Activated CD4-positive, alpha-beta T cell treated with anti-CD3 and anti-CD28 coated beads, Interleukin-2, amount 50 U/mL, for 16 hours (primary cell): ENCODE measurements at regions not wholly inside any gene's neighbourhood (a gene's known extent, or its start where the extent isn't known, plus 50 kb on each side); places are given as distances from the start of the nearest gene placed in this dataset.
A peak's percentile ranks its signal among the peaks of the same experiment; 100 is the strongest.

ENCODE experiments used
- DNase-seq: peaks from one replicate; pipeline ENCODE4 v3.0.0-alpha.2; 2020

GRCh38 chr5:174414315-174414710 lies 310.1 kb upstream of the MSX2 start:
- DNase-seq: no peak

DNA sequence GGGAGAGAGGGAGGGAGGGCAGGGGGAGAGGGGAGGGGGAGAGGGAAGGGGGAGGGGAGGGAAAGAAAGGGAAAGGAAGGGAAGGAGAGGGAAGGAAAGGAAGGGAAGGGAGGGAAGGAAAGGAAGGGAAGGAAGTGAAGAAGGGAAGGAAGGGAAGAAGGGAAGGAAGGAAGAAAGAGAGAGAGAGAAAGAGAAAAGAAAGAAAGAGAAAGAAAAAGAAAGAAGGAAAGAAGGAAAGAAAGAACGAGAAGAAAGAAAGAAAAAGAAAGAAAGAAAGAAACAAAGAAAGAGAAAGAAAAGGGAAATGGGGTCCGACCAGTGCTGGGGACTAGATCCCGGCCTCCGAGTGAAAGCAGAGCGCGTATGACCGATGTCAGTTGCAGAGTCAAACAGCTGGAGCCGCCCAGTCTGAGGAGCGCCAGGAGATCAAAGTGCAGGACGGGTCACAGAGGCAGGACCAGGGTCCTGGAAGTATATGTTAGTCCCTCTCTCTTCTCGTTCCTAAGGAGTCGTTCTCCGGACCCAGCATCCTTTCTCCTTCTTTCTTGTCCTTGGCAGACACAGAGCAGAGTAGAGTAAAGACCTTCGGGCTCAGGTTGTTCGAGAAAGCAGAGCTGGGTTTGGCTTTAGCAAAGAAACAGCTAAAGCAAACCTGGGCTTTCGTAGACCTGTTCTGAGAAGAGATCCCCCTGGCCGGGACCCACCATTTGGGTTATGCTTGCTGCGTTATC lies 305.4 kb upstream of the MSX2 start:
- no peak for DNase-seq

DNA sequence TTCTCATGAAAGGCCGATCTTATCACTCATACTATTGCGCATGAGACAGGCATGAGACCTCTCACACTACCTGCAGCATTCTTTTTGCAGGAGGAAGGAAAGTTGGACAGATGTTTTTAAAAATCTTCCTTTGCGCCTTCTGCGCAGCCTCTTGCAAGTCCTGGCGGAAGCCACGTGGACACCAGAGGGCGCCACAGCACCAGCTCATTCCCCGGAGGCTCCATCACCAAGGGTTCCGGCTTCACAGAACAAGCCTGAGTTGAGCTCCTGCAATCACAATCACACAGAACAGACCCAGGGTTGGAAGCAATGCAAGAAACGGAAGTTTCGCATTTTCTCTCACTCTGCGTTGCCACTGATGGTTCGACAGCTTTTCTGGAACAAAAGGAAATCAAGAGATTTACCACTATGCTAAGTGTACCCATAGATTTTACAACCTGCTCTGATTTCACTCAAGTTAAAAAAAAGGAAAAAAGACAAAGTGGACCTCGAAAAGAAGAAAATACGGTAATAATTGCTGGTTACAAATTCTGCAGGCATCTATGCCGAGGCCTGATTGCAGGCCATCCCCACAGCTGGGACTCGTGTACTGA lies 304.7 kb upstream of the MSX2 start:
- DNase-seq: peak; percentile 78

DNA sequence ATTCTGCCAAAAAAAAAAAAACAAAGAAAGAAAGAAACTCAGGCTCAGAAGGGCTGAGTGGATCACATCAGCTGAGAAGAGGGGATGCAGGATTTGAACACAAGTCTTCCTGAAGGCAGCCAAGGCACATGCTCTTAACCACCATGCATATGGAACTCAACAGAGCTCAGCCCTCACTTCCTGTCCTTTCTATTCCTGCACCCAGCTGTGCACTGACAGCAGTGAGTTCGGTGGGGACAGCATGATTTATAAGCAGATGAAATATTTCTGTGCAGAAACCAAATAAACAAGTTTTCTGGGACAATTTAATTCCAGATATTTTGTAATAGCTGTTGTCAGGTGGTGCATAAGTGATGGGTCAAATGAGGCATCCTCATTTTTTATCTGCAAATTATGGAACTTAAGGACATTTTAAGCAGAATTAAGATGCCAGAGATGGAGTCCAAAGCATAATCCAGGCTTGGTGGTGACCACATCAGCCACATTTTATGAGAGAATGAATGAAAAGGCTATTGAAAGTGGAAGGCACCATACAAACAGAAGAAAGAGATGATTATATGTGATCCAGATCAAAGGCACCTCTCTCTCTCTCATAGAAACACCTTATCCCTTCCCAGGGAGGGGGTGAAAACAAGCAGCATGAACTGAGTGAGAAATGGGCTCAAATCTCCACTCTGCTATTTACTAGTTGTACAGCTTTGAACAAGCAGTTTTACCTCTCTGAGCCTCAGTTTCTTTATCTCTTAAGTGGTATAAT lies 303.6 kb upstream of the MSX2 start:
- DNase-seq: no peak

DNA sequence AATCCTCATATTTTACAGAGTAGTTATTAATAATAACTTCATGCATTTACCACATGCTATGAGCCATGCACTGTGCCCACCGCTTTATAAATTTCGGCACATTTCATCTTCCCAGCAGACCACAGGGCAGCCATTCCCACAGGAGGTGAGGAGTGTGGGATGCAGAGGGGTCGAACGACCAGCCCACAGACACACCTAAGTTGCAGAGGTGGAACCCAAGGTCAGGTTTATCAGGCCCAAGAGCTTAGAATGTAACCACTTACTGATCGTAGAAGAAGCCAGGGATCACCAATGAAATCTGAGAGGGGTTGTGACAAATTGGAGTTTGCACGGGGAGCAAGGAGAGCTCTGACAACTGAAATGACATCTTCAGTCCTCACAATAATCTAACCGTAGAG lies 303.0 kb upstream of the MSX2 start:
- no peak for DNase-seq

DNA sequence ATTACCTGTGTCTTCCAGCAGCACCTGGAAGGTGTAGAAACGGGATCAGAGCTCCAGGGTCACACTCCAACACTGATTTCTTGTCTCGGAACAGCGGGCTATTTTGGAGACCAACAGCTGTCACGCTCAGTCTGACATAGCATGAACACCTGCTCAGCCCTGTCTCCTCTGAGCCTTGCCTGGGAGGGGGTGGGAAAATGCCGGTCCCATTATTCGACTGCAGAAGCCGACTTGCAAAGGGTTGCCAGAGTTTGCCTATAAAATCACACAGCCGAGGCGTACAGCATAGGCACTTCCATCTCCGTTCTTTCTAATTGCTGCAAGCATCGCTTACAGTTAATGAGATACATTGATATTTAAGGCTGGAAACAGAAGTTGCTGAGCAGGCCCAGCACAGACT lies 300.8 kb upstream of the MSX2 start:
- DNase-seq: no peak

- DNase-seq: no peak
Observed at GRCh38 chr5:174424219-174425053, 299.9 kb upstream of the MSX2 start.

DNA sequence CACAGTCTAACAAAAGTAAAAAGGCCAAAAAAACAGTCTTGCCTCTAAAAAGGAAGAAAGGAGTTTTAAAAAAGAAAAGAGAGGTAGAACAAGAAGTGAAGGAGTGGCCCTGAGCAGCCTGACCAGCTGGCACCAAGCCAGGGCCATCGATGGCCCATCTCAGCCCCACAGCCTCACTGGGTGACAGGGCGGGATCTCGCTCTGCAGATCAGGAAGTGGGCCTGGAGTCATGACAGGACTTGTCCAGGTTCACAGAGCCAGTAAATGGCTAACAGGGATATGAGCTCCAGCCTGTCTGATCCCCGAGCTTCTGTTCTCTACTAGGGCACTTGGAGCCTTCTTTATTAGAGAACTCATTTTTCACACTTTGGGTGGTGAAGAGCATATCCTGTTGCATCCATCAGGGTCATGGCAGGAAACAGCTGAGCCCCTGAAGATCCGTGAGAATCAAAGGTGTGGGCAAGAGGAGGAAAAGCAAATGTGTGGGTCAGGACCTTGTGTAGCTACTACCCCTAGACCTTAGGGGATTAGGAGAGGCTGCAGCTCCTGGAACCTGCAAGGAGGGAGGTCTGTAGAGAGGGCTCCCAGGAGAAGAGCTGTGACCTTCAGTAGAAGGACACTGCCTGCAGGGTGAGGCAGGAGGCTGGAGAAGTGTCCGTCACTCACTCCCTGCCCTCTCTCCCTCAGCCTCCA lies 299.0 kb upstream of the MSX2 start:
- no peak for DNase-seq

DNA sequence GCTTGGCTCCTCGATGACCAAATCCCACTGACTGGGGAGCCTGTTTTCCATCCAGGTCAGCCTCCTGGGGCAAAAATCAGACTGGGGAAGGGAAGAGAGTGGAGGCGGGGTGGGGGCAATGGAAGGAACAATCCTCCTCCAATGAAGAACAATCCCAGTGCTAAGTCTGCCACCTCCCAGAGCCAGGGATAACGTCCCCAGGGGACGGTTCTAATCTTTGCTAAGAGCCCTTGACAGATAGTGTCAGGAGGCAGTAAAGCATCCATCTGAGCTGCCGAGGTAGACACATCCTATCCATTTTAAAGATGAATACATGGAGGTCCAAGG lies 298.5 kb upstream of the MSX2 start:
- no peak for DNase-seq

DNA sequence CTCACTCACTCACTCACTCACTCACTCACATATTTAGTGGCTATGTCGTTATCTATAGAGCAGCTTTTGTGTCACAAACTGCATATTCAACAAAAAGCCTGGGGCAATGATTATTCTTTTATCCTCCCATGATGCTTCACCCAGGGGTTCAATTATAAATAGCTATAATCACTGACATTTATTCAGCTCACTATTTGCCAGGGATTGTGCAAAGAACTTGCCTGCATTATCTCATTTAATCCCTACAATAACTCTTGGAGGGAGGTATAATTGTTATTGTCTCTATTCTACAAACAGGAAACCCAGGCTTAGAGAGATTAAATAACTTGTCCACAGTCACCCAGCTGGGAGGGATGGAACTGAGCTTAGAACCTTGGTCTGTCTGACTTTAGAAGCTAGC lies 298.0 kb upstream of the MSX2 start:
- no peak for DNase-seq

DNA sequence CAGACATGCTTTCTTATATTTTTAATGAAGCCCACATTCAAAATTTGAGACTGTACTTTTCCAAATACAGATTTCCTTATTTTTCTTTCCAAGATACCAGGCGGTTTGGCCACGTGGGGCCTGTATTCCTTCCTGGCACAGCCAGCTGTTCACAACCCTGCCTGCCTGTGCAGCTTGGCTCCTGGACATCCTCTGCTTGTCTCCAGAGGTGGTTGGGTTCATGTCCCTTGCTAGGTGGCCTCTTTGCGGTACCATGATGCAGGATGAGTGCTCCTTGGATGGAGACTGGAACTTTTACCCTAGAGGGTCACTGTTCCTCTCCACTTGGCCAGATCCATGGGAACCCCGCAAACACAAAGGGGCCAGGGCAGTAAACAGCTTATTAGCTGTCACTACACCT lies 297.5 kb upstream of the MSX2 start:
- DNase-seq: no peak

DNA sequence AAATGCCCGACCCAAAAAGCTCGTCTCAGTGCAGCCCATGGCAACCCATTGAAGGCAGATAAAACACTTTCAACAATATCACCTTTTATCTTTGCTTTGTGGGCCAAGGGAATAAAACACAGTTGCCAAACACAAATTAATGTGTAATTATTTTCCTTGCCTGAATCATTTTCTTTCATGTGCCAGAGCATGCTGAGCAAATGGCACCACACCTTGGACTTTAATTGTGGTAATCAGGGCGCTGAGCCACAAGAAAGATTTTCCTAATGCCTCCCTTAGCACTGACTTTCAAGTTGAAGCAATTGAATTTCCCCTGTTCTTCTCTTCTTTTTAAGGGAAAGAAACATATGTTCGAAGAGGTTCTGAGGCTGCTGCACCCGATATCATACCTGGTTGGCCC lies 297.1 kb upstream of the MSX2 start:
- no peak for DNase-seq

DNA sequence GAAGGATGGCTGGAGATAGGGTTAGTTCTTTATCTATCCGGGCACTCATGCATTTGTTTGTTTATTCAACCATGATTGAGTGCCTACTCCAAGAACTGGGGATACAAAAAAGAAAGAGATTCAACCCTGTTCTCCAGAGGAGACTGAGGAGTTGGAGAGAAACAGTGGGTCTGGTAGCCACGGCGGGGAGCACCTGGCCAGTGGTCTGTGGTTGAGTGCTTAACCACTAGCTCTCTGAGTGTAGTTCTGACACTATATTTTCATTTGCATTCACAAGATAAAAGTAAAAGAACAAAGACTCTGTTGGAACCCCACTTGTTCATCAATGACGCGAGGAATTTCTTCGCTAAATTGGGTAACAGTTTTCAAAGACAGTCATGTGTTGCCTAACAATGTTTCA lies 295.5 kb upstream of the MSX2 start:
- no peak for DNase-seq

GRCh38 chr5:174430940-174431339 lies 293.4 kb upstream of the MSX2 start:
- DNase-seq: no peak

GRCh38 chr5:174431504-174431903 lies 292.9 kb upstream of the MSX2 start:
- DNase-seq: no peak

GRCh38 chr5:174433098-174433497 lies 291.3 kb upstream of the MSX2 start:
- DNase-seq: no peak

GRCh38 chr5:174436750-174437149 lies 287.6 kb upstream of the MSX2 start:
- DNase-seq: no peak

- DNase-seq: no peak
Observed at GRCh38 chr5:174444479-174445188, 279.7 kb upstream of the MSX2 start.

DNA sequence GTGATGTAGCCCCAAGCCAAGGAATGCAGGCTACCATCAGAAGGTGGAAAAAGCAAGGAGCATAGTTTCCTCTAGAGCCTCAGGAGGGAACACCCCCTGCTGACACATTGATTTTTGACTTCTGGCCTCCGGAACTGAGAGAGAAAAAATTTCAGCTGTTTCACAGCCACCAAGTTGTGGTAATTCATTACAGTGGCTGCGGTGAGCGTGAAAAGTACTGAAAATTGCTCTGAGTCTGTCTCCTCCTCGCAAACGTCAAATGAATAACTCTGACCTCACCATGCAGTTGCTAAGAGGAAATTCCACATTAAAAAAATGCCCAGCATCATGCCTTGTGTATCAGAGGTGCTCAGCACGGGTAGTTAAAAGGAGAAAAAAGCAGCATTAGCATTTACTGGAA lies 277.9 kb upstream of the MSX2 start:
- no peak for DNase-seq

GRCh38 chr5:174446988-174447387 lies 277.4 kb upstream of the MSX2 start:
- DNase-seq: no peak

GRCh38 chr5:174448041-174448440 lies 276.3 kb upstream of the MSX2 start:
- DNase-seq: no peak

GRCh38 chr5:174448662-174449061 lies 275.7 kb upstream of the MSX2 start:
- no peak for DNase-seq
